Nephron (organoid): ENCODE measurements at regions not wholly inside any gene's neighbourhood (a gene's known extent, or its start where the extent isn't known, plus 50 kb on each side); places are given as distances from the start of the nearest gene placed in this dataset.
"Not testable (repeated sequence)": the region's sequence is repeated elsewhere in the genome, so short reads cannot be mapped to it uniquely, and the experiment has no call there.

ENCODE experiments used
- H3K27ac Mint-ChIP-seq, 3 experiments: 2 replicates each; pipeline ENCODE4 v1.8.0; 2020; ENCODE audit warnings: mixed read lengths in 3 of 3, mild to moderate bottlenecking in 2 of 3, moderate library complexity in 1 of 3
- H3K27me3 Mint-ChIP-seq: 2 replicates; pipeline ENCODE4 v1.8.0; 2021; ENCODE audit warnings: low read depth, mild to moderate bottlenecking, moderate library complexity, mixed read lengths
- H3K36me3 Mint-ChIP-seq: 2 replicates; pipeline ENCODE4 v1.8.0; 2020; ENCODE audit warnings: low read depth, mixed read lengths
- H3K4me1 Mint-ChIP-seq: 2 replicates; pipeline ENCODE4 v1.8.0; 2020; ENCODE audit warnings: mixed read lengths
- H3K4me3 Mint-ChIP-seq, 3 experiments: 2 replicates each; pipeline ENCODE4 v1.8.0; 2020; ENCODE audit warnings: mild to moderate bottlenecking in 3 of 3, mixed read lengths in 3 of 3, moderate library complexity in 2 of 3
- H3K9me3 Mint-ChIP-seq: 2 replicates; pipeline ENCODE4 v1.8.0; 2020; ENCODE audit warnings: mixed read lengths
- TF ChIP-seq, protein P1 (sequence below), 3 experiments: fragments of 200-600 bp; sonication (generic); IDR thresholded peaks; one replicate each; pipeline ENCODE4 v1.5.0; 2021; ENCODE audit warnings: antibody characterized with exemption in 3 of 3; ENCODE audit not compliant: unreplicated experiment in 3 of 3

DNA sequence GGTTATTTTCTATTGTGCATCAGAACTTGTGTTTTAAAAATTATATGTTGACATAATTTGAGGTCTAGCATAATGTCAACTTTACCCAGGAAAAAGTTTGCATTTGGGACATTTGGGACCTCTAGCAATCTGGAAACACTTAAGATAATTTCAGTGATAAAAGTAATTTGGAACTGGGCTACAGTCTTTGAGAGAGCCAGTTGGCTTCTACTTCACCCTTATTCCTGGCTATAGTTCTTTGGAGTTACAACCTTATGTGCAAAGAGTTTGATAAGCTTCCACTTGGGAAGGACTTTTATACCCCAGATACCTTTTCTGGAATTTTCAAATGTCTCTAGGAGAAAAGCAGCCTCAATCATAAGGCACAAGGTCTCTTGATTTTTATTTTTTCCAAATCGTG, 139.3 kb downstream of the ARRDC3 start:
- TF ChIP-seq, protein P1, sequence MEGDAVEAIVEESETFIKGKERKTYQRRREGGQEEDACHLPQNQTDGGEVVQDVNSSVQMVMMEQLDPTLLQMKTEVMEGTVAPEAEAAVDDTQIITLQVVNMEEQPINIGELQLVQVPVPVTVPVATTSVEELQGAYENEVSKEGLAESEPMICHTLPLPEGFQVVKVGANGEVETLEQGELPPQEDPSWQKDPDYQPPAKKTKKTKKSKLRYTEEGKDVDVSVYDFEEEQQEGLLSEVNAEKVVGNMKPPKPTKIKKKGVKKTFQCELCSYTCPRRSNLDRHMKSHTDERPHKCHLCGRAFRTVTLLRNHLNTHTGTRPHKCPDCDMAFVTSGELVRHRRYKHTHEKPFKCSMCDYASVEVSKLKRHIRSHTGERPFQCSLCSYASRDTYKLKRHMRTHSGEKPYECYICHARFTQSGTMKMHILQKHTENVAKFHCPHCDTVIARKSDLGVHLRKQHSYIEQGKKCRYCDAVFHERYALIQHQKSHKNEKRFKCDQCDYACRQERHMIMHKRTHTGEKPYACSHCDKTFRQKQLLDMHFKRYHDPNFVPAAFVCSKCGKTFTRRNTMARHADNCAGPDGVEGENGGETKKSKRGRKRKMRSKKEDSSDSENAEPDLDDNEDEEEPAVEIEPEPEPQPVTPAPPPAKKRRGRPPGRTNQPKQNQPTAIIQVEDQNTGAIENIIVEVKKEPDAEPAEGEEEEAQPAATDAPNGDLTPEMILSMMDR (IDR thresholded peaks at IDR 0.05; ENCODE audit: unreplicated experiment in 3 of 3) = no peak
- Mint-ChIP-seq H3K9me3 (peaks cover 24% of the 10 kb centered on the region), H3K36me3 (no peaks in the 10 kb centered on the region), H3K4me1 (no peaks in the 10 kb centered on the region), H3K27ac (no peak overlapping the region), H3K27me3 (peaks cover 3% of the 10 kb centered on the region), H3K4me3 (no peak overlapping the region)

DNA sequence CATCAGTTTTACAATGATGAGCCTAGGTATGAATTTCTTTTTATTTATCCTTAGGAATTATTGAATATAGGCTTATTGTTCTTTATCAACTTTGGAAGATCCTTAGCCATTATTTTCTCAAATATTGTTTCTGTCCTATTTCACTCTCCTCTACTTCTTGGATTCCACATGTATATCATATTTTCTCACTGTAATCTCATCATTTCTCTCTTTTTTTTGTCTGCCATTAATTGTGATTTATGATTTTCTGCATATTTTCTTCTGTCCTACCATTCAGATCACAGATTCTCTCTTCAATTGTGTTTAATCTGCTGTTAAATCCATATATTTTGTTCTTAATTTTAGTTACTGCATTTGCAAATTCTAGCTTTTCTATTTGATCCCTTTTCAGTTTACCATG, 139.8 kb downstream of the ARRDC3 start:
- Mint-ChIP-seq H3K4me1 (no peaks in the 10 kb centered on the region), H3K36me3 (no peaks in the 10 kb centered on the region), H3K27me3 (peaks cover 3% of the 10 kb centered on the region), H3K4me3 (no peak overlapping the region), H3K9me3 (peaks cover 21% of the 10 kb centered on the region), H3K27ac (no peak overlapping the region)
- TF ChIP-seq, protein P1 (IDR thresholded peaks at IDR 0.05; ENCODE audit: unreplicated experiment in 3 of 3) = no peak

DNA sequence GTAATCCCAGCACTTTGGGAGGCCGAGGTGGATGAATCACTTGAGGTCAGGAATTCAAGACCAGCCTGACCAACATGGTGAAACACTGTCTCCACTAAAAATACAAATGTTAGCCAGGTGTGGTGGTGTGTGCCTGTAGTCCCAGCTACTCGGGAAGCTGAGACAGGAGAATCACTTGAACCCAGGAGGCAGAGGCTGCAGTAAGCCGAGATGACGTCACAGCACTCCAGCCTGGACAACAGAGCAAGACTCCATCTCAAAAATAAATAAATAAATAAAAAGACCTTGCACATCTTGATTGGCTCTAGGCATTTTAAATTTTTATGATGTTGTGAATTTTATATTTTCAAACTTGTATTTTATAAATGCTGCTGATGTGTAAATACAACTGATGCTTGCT, 141.7 kb downstream of the ARRDC3 start:
- H3K27ac Mint-ChIP-seq, H3K36me3 Mint-ChIP-seq, H3K4me1 Mint-ChIP-seq, H3K4me3 Mint-ChIP-seq, H3K27me3 Mint-ChIP-seq: not testable (repeated sequence)
- H3K9me3 Mint-ChIP-seq = peaks cover 17% of the 10 kb centered on the region

DNA sequence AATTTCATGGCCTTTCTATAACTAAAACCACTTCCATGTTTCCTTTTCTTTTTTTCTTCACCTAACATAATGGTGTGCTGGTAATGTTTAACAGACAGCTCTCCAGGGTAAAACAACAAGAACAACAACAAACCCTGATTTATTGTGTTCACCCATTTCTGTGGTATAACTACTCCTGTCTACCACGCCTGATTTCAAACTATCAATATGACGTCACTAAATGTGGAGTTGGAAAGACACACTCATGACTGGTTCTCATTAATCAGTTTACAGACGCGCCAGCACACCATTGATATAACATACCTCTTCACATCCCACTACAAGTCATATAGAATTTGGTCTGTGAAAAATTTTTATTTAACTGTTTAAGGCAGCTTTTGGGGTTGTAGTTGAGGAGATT, 142.9 kb downstream of the ARRDC3 start:
- no peak overlapping the region for H3K27ac Mint-ChIP-seq
- TF ChIP-seq, protein P1 (IDR thresholded peaks at IDR 0.05; ENCODE audit: unreplicated experiment in 3 of 3) = no peak
- H3K36me3 Mint-ChIP-seq = no peaks in the 10 kb centered on the region
- no peaks in the 10 kb centered on the region for H3K4me1 Mint-ChIP-seq
- peaks cover 17% of the 10 kb centered on the region for H3K9me3 Mint-ChIP-seq
- no peak overlapping the region for H3K4me3 Mint-ChIP-seq
- H3K27me3 Mint-ChIP-seq = peaks cover 3% of the 10 kb centered on the region

DNA sequence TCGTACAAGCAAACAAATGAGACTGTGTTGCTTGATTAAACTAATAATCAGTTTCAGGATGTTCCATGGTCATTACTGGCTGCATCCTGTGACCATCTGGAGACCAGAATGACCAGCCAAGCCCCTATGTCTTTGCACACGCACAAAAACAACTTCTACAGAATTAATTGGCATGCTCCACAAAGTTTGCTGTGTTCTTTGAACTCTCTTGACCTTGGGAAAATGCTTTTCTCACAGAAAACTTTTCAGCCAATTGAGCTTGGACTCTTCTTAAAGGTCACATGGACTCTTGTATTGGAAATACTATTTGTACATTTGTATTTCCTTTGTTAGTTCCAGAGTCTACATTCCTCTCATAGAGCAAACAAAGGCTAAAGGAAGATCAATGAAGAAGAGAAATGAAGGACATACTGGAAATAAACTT, 147.8 kb downstream of the ARRDC3 start:
- Mint-ChIP-seq H3K27me3 (no peaks in the 10 kb centered on the region), H3K4me1 (no peaks in the 10 kb centered on the region), H3K36me3 (no peaks in the 10 kb centered on the region), H3K27ac (no peak overlapping the region), H3K9me3 (peaks cover 4% of the 10 kb centered on the region), H3K4me3 (no peak overlapping the region)
- TF ChIP-seq, protein P1 (IDR thresholded peaks at IDR 0.05; ENCODE audit: unreplicated experiment in 3 of 3) = no peak

DNA sequence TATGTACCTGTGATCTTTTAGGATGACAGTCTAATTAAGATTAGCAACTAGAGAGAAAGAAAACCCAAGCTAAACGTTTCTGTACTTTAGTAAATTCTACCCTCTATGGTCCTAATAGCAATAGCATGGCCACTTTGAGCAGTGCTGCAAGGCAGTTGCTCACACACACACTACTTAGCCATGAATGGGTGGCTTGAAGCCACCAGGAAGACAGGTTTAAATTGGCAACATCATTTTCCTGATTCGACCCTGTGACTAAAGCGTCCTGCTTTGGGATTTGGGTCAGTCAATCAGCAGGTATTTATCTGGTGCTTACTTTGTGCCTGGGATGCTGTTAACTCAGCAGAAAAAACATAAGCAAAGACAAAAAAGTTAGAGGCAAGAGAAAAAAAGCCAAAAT, 150.6 kb downstream of the ARRDC3 start:
- Mint-ChIP-seq H3K4me3 (no peak overlapping the region), H3K36me3 (no peaks in the 10 kb centered on the region), H3K9me3 (peaks cover 4% of the 10 kb centered on the region), H3K27me3 (no peaks in the 10 kb centered on the region), H3K4me1 (no peaks in the 10 kb centered on the region), H3K27ac (no peak overlapping the region)
- TF ChIP-seq, protein P1 (IDR thresholded peaks at IDR 0.05; ENCODE audit: unreplicated experiment in 3 of 3) = no peak
